SHP77 treated with DMSO at 0.1 percent for 48 hours (cell line): ENCODE measurements at regions not wholly inside any gene's neighbourhood (a gene's known extent, or its start where the extent isn't known, plus 50 kb on each side); places are given as distances from the start of the nearest gene placed in this dataset.
"Not testable (repeated sequence)": the region's sequence is repeated elsewhere in the genome, so short reads cannot be mapped to it uniquely, and the experiment has no call there.

ENCODE experiments used
- DNase-seq: peaks from one replicate; lab custom pipeline; 2025; lab: John Stamatoyannopoulos, UW

DNA sequence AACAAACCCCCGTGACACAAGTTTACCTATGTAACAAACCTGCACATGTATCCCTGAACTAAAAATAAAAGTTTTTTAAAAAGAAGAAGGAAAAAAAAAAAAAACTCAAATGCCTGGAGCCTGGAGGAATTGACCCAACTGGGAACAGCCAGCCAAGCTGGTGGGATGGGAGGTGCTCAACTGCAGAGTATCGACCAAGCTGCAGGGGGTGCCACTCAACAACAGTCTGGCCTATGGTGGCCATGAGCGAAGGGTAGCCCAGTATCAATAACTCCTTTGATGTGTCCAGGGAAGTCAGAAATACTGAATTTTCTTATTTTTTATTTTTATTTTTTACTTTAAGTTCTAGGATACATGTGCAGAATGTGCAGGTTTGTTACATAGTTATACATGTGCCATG lies 310.3 kb upstream of the DLGAP1 start:
- DNase-seq, result no peak

- DNase-seq, result no peak
Measured at GRCh38 chr18:4762330-4762729, 307.2 kb upstream of the DLGAP1 start.

GRCh38 chr18:4758980-4759379 lies 303.9 kb upstream of the DLGAP1 start:
- DNase-seq, result no peak

DNA sequence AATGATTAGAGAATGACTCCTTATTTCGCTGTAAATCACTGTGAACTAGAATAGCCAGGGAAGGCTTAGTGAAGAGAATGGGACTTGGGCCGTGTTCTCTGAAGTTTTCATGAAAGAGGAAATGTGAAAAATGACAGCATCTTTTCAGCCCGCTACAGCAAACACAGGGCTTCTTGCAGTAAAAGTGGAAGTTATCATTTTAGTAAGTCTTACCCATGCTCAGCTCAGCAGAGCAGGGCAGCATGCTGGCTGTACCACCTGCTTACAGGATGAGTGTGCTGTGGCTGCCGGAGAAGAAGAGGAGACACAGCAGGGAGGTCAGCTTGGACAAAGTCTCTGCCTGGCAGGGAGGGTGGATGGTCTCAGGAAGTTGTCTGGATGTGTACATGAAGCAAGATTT lies 300.7 kb upstream of the DLGAP1 start:
- DNase-seq, result no peak

DNA sequence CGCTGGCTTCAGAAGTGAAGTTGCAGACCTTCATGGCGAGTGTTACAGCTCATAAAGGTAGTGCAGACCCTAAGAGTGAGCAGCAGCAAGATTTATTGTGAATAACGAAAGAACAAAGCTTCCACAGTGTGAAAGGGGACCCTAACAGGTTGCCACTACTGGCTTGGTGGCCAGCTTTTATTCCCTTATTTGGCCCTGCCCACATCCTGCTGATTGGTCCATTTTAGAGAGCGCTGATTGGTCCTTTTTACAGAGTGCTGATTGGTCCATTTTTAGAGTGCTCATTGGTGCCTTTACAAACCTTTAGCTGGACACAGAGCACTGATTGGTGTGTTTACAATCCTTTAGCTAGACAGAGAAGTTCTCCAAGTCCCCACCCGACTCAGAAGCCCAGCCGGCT lies 298.0 kb upstream of the DLGAP1 start:
- DNase-seq, result not testable (repeated sequence)

- no peak for DNase-seq
Measured at GRCh38 chr18:4751523-4751922, 296.4 kb upstream of the DLGAP1 start.

DNA sequence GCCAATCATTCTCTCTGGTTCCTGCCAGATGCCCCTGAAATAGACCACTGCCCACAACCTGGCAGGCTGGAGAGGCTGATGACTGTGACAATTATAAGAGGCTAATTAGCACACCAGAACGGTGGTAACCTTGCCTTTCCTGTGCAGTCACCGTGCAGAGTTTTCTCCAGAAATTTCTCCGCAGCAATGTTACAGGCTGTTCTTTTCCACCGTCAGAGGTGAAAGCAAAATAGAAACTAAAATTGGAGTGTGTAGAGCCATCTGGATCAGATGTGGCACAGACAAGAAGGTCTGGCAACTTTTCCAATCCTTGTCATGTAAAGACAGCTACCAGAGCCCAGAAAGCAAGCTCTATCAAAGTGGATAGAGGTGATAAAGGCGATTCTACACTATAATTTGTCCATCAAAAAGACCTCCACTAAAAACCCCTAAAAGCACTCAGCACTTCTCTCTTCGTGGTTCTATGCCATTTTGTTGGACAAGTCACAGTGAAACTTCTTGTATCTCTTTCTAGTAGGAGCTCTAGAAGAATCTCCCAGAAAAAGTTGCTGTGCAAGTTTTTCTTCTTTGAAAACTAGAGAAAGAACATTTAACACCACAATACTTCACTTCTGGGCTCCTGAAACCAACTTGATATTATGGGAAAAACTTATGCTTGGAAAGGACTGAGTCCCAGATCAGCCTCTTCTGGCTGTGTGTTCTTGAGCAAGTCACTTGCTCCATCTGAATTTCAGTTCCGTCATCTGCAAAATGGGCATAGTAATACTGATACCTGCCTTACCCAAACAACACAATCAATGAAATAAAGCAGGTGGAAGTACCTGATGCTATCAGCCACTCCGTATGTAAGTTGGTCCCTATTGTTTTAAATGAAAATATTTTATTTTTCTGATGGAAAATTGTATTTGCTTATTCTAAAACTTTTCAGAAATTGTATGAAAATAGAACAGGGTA lies 295.6 kb upstream of the DLGAP1 start:
- DNase-seq, result no peak

GRCh38 chr18:4748975-4749374 lies 293.9 kb upstream of the DLGAP1 start:
- DNase-seq, result no peak

- DNase-seq, result no peak
Measured at GRCh38 chr18:4734903-4735302, 279.8 kb upstream of the DLGAP1 start.

DNA sequence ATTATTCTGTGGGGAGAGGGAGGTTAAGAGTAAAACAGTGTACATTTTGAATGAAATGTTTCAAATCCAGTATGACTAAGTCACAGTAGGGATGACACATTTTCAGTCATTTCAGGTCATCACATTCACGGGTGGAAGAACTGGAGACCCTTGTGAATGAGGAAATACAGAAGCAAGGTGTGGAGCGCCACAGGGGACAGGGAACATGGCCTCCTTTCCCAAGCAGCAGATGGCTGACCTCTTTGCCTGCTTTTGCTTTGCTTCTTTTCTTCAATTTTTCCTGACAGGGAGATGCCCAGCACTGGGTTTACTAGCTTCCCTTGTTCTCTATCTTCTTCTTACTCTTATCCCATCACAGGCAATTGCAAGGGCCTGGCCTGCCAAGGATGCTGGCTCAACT lies 278.9 kb upstream of the DLGAP1 start:
- no peak for DNase-seq

- DNase-seq, result no peak
Measured at GRCh38 chr18:4721545-4721944, 266.4 kb upstream of the DLGAP1 start.

GRCh38 chr18:4720518-4720917 lies 265.4 kb upstream of the DLGAP1 start:
- DNase-seq, result no peak

- no peak for DNase-seq
Measured at GRCh38 chr18:4705894-4706293, 250.8 kb upstream of the DLGAP1 start.

GRCh38 chr18:4704781-4705180 lies 249.7 kb upstream of the DLGAP1 start:
- DNase-seq, result no peak

DNA sequence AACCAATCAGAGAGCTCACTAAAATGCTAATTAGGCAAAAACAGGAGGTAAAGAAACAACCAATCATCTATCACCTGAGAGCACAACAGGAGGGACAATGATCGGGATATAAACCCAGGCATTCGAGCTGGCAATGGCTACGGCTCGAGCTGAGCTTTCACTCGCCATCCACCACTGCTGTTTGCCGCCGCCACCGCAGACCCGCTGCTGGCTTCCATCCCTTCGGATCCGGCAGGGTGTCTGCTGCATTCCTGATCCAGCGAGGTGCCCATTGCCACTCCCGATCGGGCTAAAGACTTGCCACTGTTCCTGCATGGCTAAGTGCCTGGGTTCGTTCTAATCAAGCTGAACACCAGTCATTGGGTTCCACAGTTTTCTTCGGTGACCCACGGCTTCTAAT lies 236.7 kb upstream of the DLGAP1 start:
- DNase-seq, result no peak

GRCh38 chr18:4678685-4679084 lies 223.6 kb upstream of the DLGAP1 start:
- DNase-seq, result not testable (repeated sequence)

- no peak for DNase-seq
Measured at GRCh38 chr18:4677006-4677405, 221.9 kb upstream of the DLGAP1 start.

DNA sequence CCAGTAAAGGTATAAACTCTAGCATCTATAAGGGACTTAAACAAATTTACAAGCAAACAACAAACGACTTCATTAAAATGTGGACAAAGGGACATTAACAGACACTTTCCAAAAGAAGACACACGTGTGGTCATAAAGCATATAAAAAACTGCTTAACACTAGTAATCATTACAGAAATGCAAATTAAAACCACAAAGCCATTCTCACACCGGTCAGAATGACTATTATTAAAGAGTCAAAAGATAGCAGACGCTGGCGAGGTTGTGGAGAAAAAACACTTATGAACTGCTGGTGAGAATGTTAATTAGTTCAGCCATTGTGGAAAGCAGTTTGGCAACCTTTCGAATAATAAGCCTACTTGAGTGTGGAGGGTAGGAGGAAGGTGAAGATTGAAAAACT lies 217.1 kb upstream of the DLGAP1 start:
- no peak for DNase-seq

GRCh38 chr18:4658804-4659203 lies 203.7 kb upstream of the DLGAP1 start:
- DNase-seq, result no peak

DNA sequence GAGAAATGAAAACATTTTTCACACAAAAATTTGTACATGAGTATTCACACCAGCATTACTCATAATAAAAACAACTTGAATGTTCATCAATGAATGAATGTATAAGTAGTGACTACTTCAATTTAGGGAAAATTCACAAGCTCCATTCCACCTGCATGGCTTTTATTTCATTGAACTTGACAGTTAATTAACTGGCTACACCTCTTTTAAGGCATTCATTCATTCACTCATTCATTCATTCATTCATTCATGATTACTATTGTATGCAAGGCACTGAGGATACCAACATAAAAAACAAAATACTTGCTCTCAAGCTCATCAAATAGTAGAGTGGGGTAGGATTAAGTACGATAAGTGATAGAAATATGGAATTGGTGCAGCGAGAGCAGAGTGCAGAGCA lies 198.3 kb upstream of the DLGAP1 start:
- no peak for DNase-seq

- no peak for DNase-seq
Measured at GRCh38 chr18:4641771-4642368, 186.8 kb upstream of the DLGAP1 start.

DNA sequence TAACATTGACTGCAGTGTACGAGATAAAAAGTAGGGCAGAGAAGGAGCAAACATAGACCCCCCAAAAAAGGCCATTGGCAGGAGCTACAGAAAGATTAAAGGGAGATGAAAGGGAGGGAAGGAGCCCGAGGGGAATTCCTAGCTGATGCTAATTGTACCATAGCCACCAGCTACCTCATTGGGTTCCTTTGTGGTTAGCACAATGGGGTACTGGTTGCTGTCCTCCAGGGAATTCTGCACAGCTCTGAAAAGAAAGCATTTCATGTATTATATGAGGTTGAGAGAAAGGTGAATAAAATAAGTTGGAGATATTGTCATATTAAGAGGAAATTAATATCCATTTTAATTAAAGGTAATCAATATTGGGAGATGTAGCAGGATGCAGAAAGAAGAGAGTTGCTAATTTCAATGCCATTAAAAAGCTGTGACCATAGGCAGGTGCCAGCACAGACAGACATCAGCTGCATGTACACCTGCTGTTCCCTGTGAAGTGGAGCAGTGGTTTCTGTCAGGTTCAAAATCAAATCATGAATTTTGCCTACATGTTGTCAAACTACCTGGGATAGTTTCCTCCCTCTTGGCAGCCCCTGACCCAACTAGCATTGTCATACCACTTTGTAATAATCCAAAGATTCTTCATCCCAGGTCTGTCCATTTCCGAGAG lies 185.4 kb upstream of the DLGAP1 start:
- DNase-seq, result no peak
